ENCODE measurements at regions not wholly inside any gene's neighbourhood (a gene's known extent, or its start where the extent isn't known, plus 50 kb on each side); places are given as distances from the start of the nearest gene placed in this dataset.
"Not testable (repeated sequence)": the region's sequence is repeated elsewhere in the genome, so short reads cannot be mapped to it uniquely, and the experiment has no call there.

- Histone ChIP-seq H3K79me2 (ENCODE audit: control insufficient read depth, insufficient read depth, low read length) (no peaks in the 10 kb centered on the region), H3K9me3 (replicated peaks; ENCODE audit: control insufficient read depth, insufficient read depth, low read depth, low read length) (no peaks in the 10 kb centered on the region), H3K27ac (ENCODE audit: extremely low read depth, low read depth, low read length) (no peak overlapping the region), H3K4me2 (ENCODE audit: insufficient read depth, low read length) (no peak overlapping the region), H3K4me3 (no peak overlapping the region), H3K9ac (ENCODE audit: insufficient read depth in 1 of 2, low read depth in 2 of 2, low read length in 2 of 2) (no peak overlapping the region), H3K4me1 (replicated peaks in 1 of 2; ENCODE audit: control insufficient read depth in 2 of 2, insufficient read depth in 2 of 2, low read length in 2 of 2) (no peaks in the 10 kb centered on the region), H3K9me1 (ENCODE audit: control insufficient read depth, insufficient read depth, low read length) (no peaks in the 10 kb centered on the region), H3K36me3 (ENCODE audit: control insufficient read depth, insufficient read depth, low read length) (no peaks in the 10 kb centered on the region), H2AFZ (ENCODE audit: low read depth, low read length) (no peak overlapping the region), H4K20me1 (replicated peaks; ENCODE audit: control insufficient read depth, insufficient read depth, low read length) (no peaks in the 10 kb centered on the region), H3K27me3 (ENCODE audit: control insufficient read depth in 2 of 2, insufficient read depth in 2 of 2, low read length in 2 of 2) (no peaks in the 10 kb centered on the region)
- WGBS (ENCODE audit: insufficient coverage, low coverage, missing lambda C conversion rate) = 17% methylated on average over 1 of the region's 1 CpG
- TF ChIP-seq RBBP5 (IDR thresholded peaks at IDR 0.05; ENCODE audit: borderline replicate concordance, insufficient read depth, low read length, poor library complexity, severe bottlenecking) (no peak), E2F3 (CRISPR knock-in tag; IDR thresholded peaks at IDR 0.05) (no peak)
- BruUV-seq (replicated peaks) = no TSS peak
- in situ Hi-C loops (cut with MboI) (no loop called here), intact Hi-C loops (cut with micrococcal nuclease) (no loop called here)
- CTCF ChIA-PET (ENCODE audit: low intra/inter-chr PET ratio) = no interaction called here
- ATAC-seq (no peak), DNase-seq (ENCODE audit: extremely low read depth in 1 of 4, low spot score in 3 of 4) (no peak), FAIRE-seq (no peak)
- POLR2A ChIA-PET = no interaction called here
Measured at GRCh38 chr3:94374439-94375161, 311.7 kb downstream of the NSUN3 start.

GRCh38 chr3:94377123-94377696 lies 314.3 kb downstream of the NSUN3 start:
- H3K4me3 ChIP-seq; intact Hi-C loops (cut with micrococcal nuclease); FAIRE-seq; H3K27ac ChIP-seq (ENCODE audit: extremely low read depth, low read depth, low read length); H3K9ac ChIP-seq (ENCODE audit: insufficient read depth in 1 of 2, low read depth in 2 of 2, low read length in 2 of 2); DNase-seq (ENCODE audit: extremely low read depth in 1 of 4, low spot score in 3 of 4); H2AFZ ChIP-seq (ENCODE audit: low read depth, low read length); H3K4me2 ChIP-seq (ENCODE audit: insufficient read depth, low read length); BruUV-seq (replicated peaks); H3K4me1 ChIP-seq (replicated peaks in 1 of 2; ENCODE audit: control insufficient read depth in 2 of 2, insufficient read depth in 2 of 2, low read length in 2 of 2); CTCF ChIA-PET (ENCODE audit: low intra/inter-chr PET ratio); H3K9me3 ChIP-seq (replicated peaks; ENCODE audit: control insufficient read depth, insufficient read depth, low read depth, low read length); H3K79me2 ChIP-seq (ENCODE audit: control insufficient read depth, insufficient read depth, low read length); H3K36me3 ChIP-seq (ENCODE audit: control insufficient read depth, insufficient read depth, low read length); ATAC-seq; in situ Hi-C loops (cut with MboI); H4K20me1 ChIP-seq (replicated peaks; ENCODE audit: control insufficient read depth, insufficient read depth, low read length); H3K27me3 ChIP-seq (ENCODE audit: control insufficient read depth in 2 of 2, insufficient read depth in 2 of 2, low read length in 2 of 2); POLR2A ChIA-PET; H3K9me1 ChIP-seq (ENCODE audit: control insufficient read depth, insufficient read depth, low read length): not testable (repeated sequence)
- 0% methylated on average over 2 of the region's 3 CpGs for WGBS (ENCODE audit: insufficient coverage, low coverage, missing lambda C conversion rate)

GRCh38 chr3:94377863-94378262 lies 315.0 kb downstream of the NSUN3 start:
- CTCF ChIA-PET (ENCODE audit: low intra/inter-chr PET ratio); H3K4me1 ChIP-seq (replicated peaks in 1 of 2; ENCODE audit: control insufficient read depth in 2 of 2, insufficient read depth in 2 of 2, low read length in 2 of 2); H3K27ac ChIP-seq (ENCODE audit: extremely low read depth, low read depth, low read length); H3K9me1 ChIP-seq (ENCODE audit: control insufficient read depth, insufficient read depth, low read length); in situ Hi-C loops (cut with MboI); H4K20me1 ChIP-seq (replicated peaks; ENCODE audit: control insufficient read depth, insufficient read depth, low read length); H3K36me3 ChIP-seq (ENCODE audit: control insufficient read depth, insufficient read depth, low read length); H3K79me2 ChIP-seq (ENCODE audit: control insufficient read depth, insufficient read depth, low read length); H2AFZ ChIP-seq (ENCODE audit: low read depth, low read length); H3K4me2 ChIP-seq (ENCODE audit: insufficient read depth, low read length); DNase-seq (ENCODE audit: extremely low read depth in 1 of 4, low spot score in 3 of 4); ATAC-seq; H3K4me3 ChIP-seq; H3K9me3 ChIP-seq (replicated peaks; ENCODE audit: control insufficient read depth, insufficient read depth, low read depth, low read length); FAIRE-seq; H3K9ac ChIP-seq (ENCODE audit: insufficient read depth in 1 of 2, low read depth in 2 of 2, low read length in 2 of 2); BruUV-seq (replicated peaks); H3K27me3 ChIP-seq (ENCODE audit: control insufficient read depth in 2 of 2, insufficient read depth in 2 of 2, low read length in 2 of 2); POLR2A ChIA-PET; intact Hi-C loops (cut with micrococcal nuclease): not testable (repeated sequence)
- 0% methylated on average over 1 of the region's 3 CpGs for WGBS (ENCODE audit: insufficient coverage, low coverage, missing lambda C conversion rate)

All from K562 (cell line).